Keratinocyte (primary cell): ENCODE measurements at regions not wholly inside any gene's neighbourhood (a gene's known extent, or its start where the extent isn't known, plus 50 kb on each side); places are given as distances from the start of the nearest gene placed in this dataset.

Experiments
- DNase-seq: peaks from one replicate; pipeline ENCODE4 v3.0.0-alpha.2; 2011; ENCODE audit warnings: low read depth, missing footprints, low spot score
- FAIRE-seq: peaks from 2 replicates; lab custom pipeline; 2011; peaks lifted over from hg19 to GRCh38; lab: Jason Lieb, UNC
- H2AFZ ChIP-seq: 2 replicates; pipeline ENCODE4 v1.6.0; 2012; ENCODE audit warnings: low read length, control low read depth, inconsistent platforms; ENCODE audit not compliant: control insufficient read depth
- H3K27ac ChIP-seq: 2 replicates; pipeline ENCODE4 v1.5.1; 2011; ENCODE audit warnings: low read length; ENCODE audit not compliant: control insufficient read depth, insufficient read depth
- H3K27me3 ChIP-seq: 3 replicates; pipeline ENCODE4 v1.6.0; 2011; ENCODE audit warnings: low read length; ENCODE audit not compliant: control insufficient read depth, insufficient read depth; ENCODE audit errors: extremely low read depth
- H3K36me3 ChIP-seq, 2 experiments: 2 replicates in 1 of 2; 3 replicates in 1 of 2; pipeline ENCODE4 v1.5.1; 2011; ENCODE audit warnings: low read length in 2 of 2, mild to moderate bottlenecking in 1 of 2; ENCODE audit not compliant: control insufficient read depth in 2 of 2, insufficient read depth in 2 of 2; ENCODE audit errors: extremely low read depth in 1 of 2
- H3K4me1 ChIP-seq: 3 replicates; pipeline ENCODE4 v1.5.1; 2011; ENCODE audit warnings: low read length; ENCODE audit not compliant: control insufficient read depth, insufficient read depth; ENCODE audit errors: extremely low read depth
- H3K4me2 ChIP-seq: 3 replicates; pipeline ENCODE4 v1.6.0; 2011; ENCODE audit warnings: low read depth, low read length; ENCODE audit not compliant: control insufficient read depth, insufficient read depth; ENCODE audit errors: extremely low read depth
- H3K4me3 ChIP-seq, 3 experiments: fragments of 200-600 bp in 1 of 3; sonication (generic) in 1 of 3; 2 replicates in 2 of 3; 3 replicates in 1 of 3; pipeline ENCODE4 v1.5.1; 2011 to 2016; ENCODE audit warnings: low read length in 3 of 3, mild to moderate bottlenecking in 3 of 3, control low read depth in 2 of 3, inconsistent platforms in 1 of 3, low read depth in 1 of 3, mixed read lengths in 1 of 3, mixed run types in 1 of 3, moderate library complexity in 1 of 3; ENCODE audit not compliant: control insufficient read depth in 2 of 3, insufficient read depth in 2 of 3; ENCODE audit errors: extremely low read depth in 1 of 3
- H3K79me2 ChIP-seq: 2 replicates; pipeline ENCODE4 v1.6.0; 2012; ENCODE audit warnings: low read length; ENCODE audit not compliant: control insufficient read depth, insufficient read depth
- H3K9ac ChIP-seq: 3 replicates; pipeline ENCODE4 v1.6.0; 2011; ENCODE audit warnings: low read length; ENCODE audit not compliant: control insufficient read depth, insufficient read depth; ENCODE audit errors: extremely low read depth
- H3K9me1 ChIP-seq: 3 replicates; pipeline ENCODE4 v1.6.0; 2011; ENCODE audit warnings: low read length; ENCODE audit not compliant: control insufficient read depth, insufficient read depth; ENCODE audit errors: extremely low read depth
- H3K9me3 ChIP-seq: 2 replicates; pipeline ENCODE4 v1.5.1; 2012; ENCODE audit warnings: low read depth, low read length; ENCODE audit not compliant: control insufficient read depth
- H4K20me1 ChIP-seq: 3 replicates; pipeline ENCODE4 v1.6.0; 2011; ENCODE audit warnings: low read length; ENCODE audit not compliant: control insufficient read depth, insufficient read depth; ENCODE audit errors: extremely low read depth
- EZH2 ChIP-seq: IDR thresholded peaks from one replicate; pipeline ENCODE4 v1.6.1; 2012; ENCODE audit warnings: inconsistent platforms, mild to moderate bottlenecking, low read length, moderate library complexity
- dilution Hi-C: fragments of 300-500 bp; cut with MboI; formaldehyde crosslinking; loops from one replicate; pipeline ENCODE4 v1.7.0; 2020; ENCODE audit warnings: low sequenced_read_pairs; ENCODE audit not compliant: extremely low pct_ligation_motif_present
- TF ChIP-seq, protein P1 (sequence below), 3 experiments: IDR thresholded peaks in 1 of 3; conservative IDR thresholded peaks in 1 of 3; optimal IDR thresholded peaks in 1 of 3; 2 replicates in 2 of 3; 3 replicates in 1 of 3; pipeline versions ENCODE3 to v1.5.1; 2011; ENCODE audit warnings: low read length in 3 of 3, mild to moderate bottlenecking in 3 of 3, moderate library complexity in 2 of 3, control low read depth in 1 of 3, inconsistent platforms in 1 of 3; ENCODE audit not compliant: insufficient read depth in 2 of 3; ENCODE audit errors: extremely low read depth in 1 of 3

DNA sequence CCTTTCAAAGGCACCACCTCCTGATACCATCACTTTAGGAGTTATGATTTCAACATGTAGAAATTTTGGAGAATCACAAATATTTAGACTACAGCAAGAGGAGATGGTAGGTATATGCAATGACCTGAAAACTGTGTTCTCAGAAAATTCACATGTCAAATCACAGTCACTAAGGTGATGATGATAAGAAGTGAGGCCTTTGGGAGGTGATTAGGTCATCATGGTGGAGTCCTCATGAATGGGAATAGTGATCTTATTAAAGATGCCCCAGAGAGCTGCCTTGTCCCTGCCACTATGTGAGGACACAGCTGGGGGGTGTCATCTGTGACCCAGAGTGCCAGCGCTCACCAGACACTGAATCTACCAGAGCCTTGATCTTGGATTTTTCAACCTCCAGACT lies 513.5 kb upstream of the TUSC1 start:
- Histone ChIP-seq H3K4me1 (no peaks in the 10 kb centered on the region), H3K27me3 (no peaks in the 10 kb centered on the region), H3K4me3 (no peak overlapping the region), H3K9ac (no peak overlapping the region), H4K20me1 (no peaks in the 10 kb centered on the region), H3K27ac (no peak overlapping the region), H3K79me2 (no peaks in the 10 kb centered on the region), H2AFZ (no peak overlapping the region), H3K9me1 (no peaks in the 10 kb centered on the region), H3K4me2 (no peak overlapping the region), H3K36me3 (no peaks in the 10 kb centered on the region), H3K9me3 (no peaks in the 10 kb centered on the region)
- TF ChIP-seq, protein P1, sequence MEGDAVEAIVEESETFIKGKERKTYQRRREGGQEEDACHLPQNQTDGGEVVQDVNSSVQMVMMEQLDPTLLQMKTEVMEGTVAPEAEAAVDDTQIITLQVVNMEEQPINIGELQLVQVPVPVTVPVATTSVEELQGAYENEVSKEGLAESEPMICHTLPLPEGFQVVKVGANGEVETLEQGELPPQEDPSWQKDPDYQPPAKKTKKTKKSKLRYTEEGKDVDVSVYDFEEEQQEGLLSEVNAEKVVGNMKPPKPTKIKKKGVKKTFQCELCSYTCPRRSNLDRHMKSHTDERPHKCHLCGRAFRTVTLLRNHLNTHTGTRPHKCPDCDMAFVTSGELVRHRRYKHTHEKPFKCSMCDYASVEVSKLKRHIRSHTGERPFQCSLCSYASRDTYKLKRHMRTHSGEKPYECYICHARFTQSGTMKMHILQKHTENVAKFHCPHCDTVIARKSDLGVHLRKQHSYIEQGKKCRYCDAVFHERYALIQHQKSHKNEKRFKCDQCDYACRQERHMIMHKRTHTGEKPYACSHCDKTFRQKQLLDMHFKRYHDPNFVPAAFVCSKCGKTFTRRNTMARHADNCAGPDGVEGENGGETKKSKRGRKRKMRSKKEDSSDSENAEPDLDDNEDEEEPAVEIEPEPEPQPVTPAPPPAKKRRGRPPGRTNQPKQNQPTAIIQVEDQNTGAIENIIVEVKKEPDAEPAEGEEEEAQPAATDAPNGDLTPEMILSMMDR (optimal IDR thresholded peaks at IDR 0.05 in 1 of 3, IDR thresholded peaks at IDR 0.05 in 1 of 3, conservative IDR thresholded peaks at IDR 0.05 in 1 of 3; ENCODE audit: extremely low read depth in 1 of 3, insufficient read depth in 2 of 3, low read length in 3 of 3): no peak
- TF ChIP-seq EZH2: no peak
- dilution Hi-C loops: no loop called here
- DNase-seq (no peak), FAIRE-seq (no peak)

GRCh38 chr9:26181836-26182235 lies 503.6 kb upstream of the TUSC1 start:
- Histone ChIP-seq H3K27ac (no peak overlapping the region), H3K9me3 (no peaks in the 10 kb centered on the region), H2AFZ (no peak overlapping the region), H3K9ac (no peak overlapping the region), H3K4me1 (no peaks in the 10 kb centered on the region), H4K20me1 (no peaks in the 10 kb centered on the region), H3K79me2 (no peaks in the 10 kb centered on the region), H3K27me3 (no peaks in the 10 kb centered on the region), H3K9me1 (no peaks in the 10 kb centered on the region), H3K4me3 (no peak overlapping the region), H3K4me2 (no peak overlapping the region), H3K36me3 (no peaks in the 10 kb centered on the region)
- dilution Hi-C loops: no loop called here
- FAIRE-seq (no peak), DNase-seq (no peak)
- TF ChIP-seq EZH2: no peak

- Histone ChIP-seq H3K36me3 (no peaks in the 10 kb centered on the region), H3K4me3 (no peak overlapping the region), H3K79me2 (no peaks in the 10 kb centered on the region), H3K9me3 (no peaks in the 10 kb centered on the region), H3K27me3 (no peaks in the 10 kb centered on the region), H3K9me1 (no peaks in the 10 kb centered on the region), H2AFZ (no peak overlapping the region), H3K4me1 (peaks cover 17% of the 10 kb centered on the region), H3K4me2 (no peak overlapping the region), H3K9ac (no peak overlapping the region), H3K27ac (no peak overlapping the region), H4K20me1 (no peaks in the 10 kb centered on the region)
- TF ChIP-seq, protein P1 (optimal IDR thresholded peaks at IDR 0.05 in 1 of 3, IDR thresholded peaks at IDR 0.05 in 1 of 3, conservative IDR thresholded peaks at IDR 0.05 in 1 of 3; ENCODE audit: extremely low read depth in 1 of 3, insufficient read depth in 2 of 3, low read length in 3 of 3): no peak
- no peak for TF ChIP-seq EZH2
- dilution Hi-C loops: no loop called here
- FAIRE-seq (no peak), DNase-seq (no peak)
Measured at GRCh38 chr9:26176628-26177027, 498.4 kb upstream of the TUSC1 start.
